ENCODE measurements at regions not wholly inside any gene's neighbourhood (a gene's known extent, or its start where the extent isn't known, plus 50 kb on each side); places are given as distances from the start of the nearest gene placed in this dataset.

- TF ChIP-seq POLR2AphosphoS5 (IDR thresholded peaks at IDR 0.05; ENCODE audit: low read depth, low read length) (no peak), YY1 (IDR thresholded peaks at IDR 0.05; ENCODE audit: extremely low read depth, insufficient replicate concordance, low read depth, low read length) (no peak), EZH2phosphoT487 (IDR thresholded peaks at IDR 0.05; ENCODE audit: borderline replicate concordance) (no peak), JUND (IDR thresholded peaks at IDR 0.05) (no peak), EZH2 (IDR thresholded peaks at IDR 0.05) (no peak), ELF1 (IDR thresholded peaks at IDR 0.05; ENCODE audit: borderline replicate concordance, low read depth) (no peak), SP1 (IDR thresholded peaks at IDR 0.05; ENCODE audit: low read depth) (no peak)
- POLR2A ChIA-PET: no interaction called here
- no TSS peak for BruUV-seq (replicated peaks)
- H3K27me3 ChIP-seq (ENCODE audit: insufficient read depth, low read length): no peaks in the 10 kb centered on the region
- H3K27ac ChIP-seq (ENCODE audit: low read depth, low read length): no peak overlapping the region
- no peak overlapping the region for H3K4me2 ChIP-seq (ENCODE audit: low read length)
- RAD21 ChIA-PET (ENCODE audit: low non-redundant PET in 1 of 2, low total read pairs in 2 of 2, uncharacterized antibody in 2 of 2, unreplicated experiment in 2 of 2): no interaction called here
- ATAC-seq (no peak), DNase-seq (ENCODE audit: low read depth, low spot score) (no peak)
- H3K9me3 ChIP-seq (ENCODE audit: control insufficient read depth in 1 of 2, insufficient read depth in 1 of 2, low read depth in 1 of 2, low read length in 2 of 2): no peaks in the 10 kb centered on the region
- no peak overlapping the region for H2AFZ ChIP-seq (ENCODE audit: low read depth, low read length, poor library complexity, severe bottlenecking)
- H4K20me1 ChIP-seq (ENCODE audit: insufficient read depth): no peaks in the 10 kb centered on the region
- H3K36me3 ChIP-seq (ENCODE audit: control insufficient read depth in 1 of 2, insufficient read depth in 2 of 2, low read length in 2 of 2): no peaks in the 10 kb centered on the region
- CTCF ChIA-PET: no interaction called here
- no peaks in the 10 kb centered on the region for H3K9me2 ChIP-seq (ENCODE audit: insufficient read depth)
- H3K9ac ChIP-seq (ENCODE audit: low read length): no peak overlapping the region
- H3K79me2 ChIP-seq (ENCODE audit: insufficient read depth, low read length): no peaks in the 10 kb centered on the region
- H3K4me3 ChIP-seq (replicated peaks in 1 of 2; ENCODE audit: low read depth in 1 of 2, low read length in 2 of 2): no peak overlapping the region
- intact Hi-C loops (cut with micrococcal nuclease): no loop called here
- H3K4me1 ChIP-seq (ENCODE audit: control insufficient read depth in 1 of 2, insufficient read depth in 2 of 2, low read length in 2 of 2): no peaks in the 10 kb centered on the region
These were observed 398.4 kb downstream of the BCKDHB start for GRCh38 chr6:80504882-80505281.

GRCh38 chr6:80503660-80504059 is 397.2 kb downstream of the BCKDHB start:
- intact Hi-C loops (cut with micrococcal nuclease): no loop called here
- BruUV-seq (replicated peaks): no TSS peak
- ATAC-seq (no peak), DNase-seq (ENCODE audit: low read depth, low spot score) (no peak)
- Histone ChIP-seq H2AFZ (ENCODE audit: low read depth, low read length, poor library complexity, severe bottlenecking) (no peak overlapping the region), H3K79me2 (ENCODE audit: insufficient read depth, low read length) (no peaks in the 10 kb centered on the region), H4K20me1 (ENCODE audit: insufficient read depth) (no peaks in the 10 kb centered on the region), H3K9me3 (ENCODE audit: control insufficient read depth in 1 of 2, insufficient read depth in 1 of 2, low read depth in 1 of 2, low read length in 2 of 2) (no peaks in the 10 kb centered on the region), H3K4me3 (replicated peaks in 1 of 2; ENCODE audit: low read depth in 1 of 2, low read length in 2 of 2) (no peak overlapping the region), H3K9me2 (ENCODE audit: insufficient read depth) (no peaks in the 10 kb centered on the region), H3K9ac (ENCODE audit: low read length) (no peak overlapping the region), H3K4me1 (ENCODE audit: control insufficient read depth in 1 of 2, insufficient read depth in 2 of 2, low read length in 2 of 2) (no peaks in the 10 kb centered on the region), H3K27ac (ENCODE audit: low read depth, low read length) (no peak overlapping the region), H3K36me3 (ENCODE audit: control insufficient read depth in 1 of 2, insufficient read depth in 2 of 2, low read length in 2 of 2) (no peaks in the 10 kb centered on the region), H3K4me2 (ENCODE audit: low read length) (no peak overlapping the region), H3K27me3 (ENCODE audit: insufficient read depth, low read length) (no peaks in the 10 kb centered on the region)
- POLR2A ChIA-PET: no interaction called here
- RAD21 ChIA-PET (ENCODE audit: low non-redundant PET in 1 of 2, low total read pairs in 2 of 2, uncharacterized antibody in 2 of 2, unreplicated experiment in 2 of 2): no interaction called here
- CTCF ChIA-PET: no interaction called here
- TF ChIP-seq SP1 (IDR thresholded peaks at IDR 0.05; ENCODE audit: low read depth) (no peak), EZH2phosphoT487 (IDR thresholded peaks at IDR 0.05; ENCODE audit: borderline replicate concordance) (no peak), POLR2A (IDR thresholded peaks at IDR 0.05; ENCODE audit: borderline replicate concordance, extremely low read depth, insufficient read depth, insufficient read length) (no peak)
